ENCODE measurements at regions not wholly inside any gene's neighbourhood (a gene's known extent, or its start where the extent isn't known, plus 50 kb on each side); places are given as distances from the start of the nearest gene placed in this dataset.

GRCh38 chr22:27201741-27202140, 544.4 kb downstream of the MIAT start:
- TF ChIP-seq GATA2 (IDR thresholded peaks at IDR 0.05; ENCODE audit: low read depth, low read length): no peak
- no peak for TF ChIP-seq GATA3 (IDR thresholded peaks at IDR 0.05; ENCODE audit: low read depth, low read length)
